ENCODE measurements at regions not wholly inside any gene's neighbourhood (a gene's known extent, or its start where the extent isn't known, plus 50 kb on each side); places are given as distances from the start of the nearest gene placed in this dataset.

GRCh38 chr11:10366568-10367331, 61.9 kb downstream of the ADM start:
- Histone ChIP-seq H2BK5ac (ENCODE audit: low read depth, low read length) (peak overlapping the region; percentile 82; the same call in 1 of the 2 replicates), H2BK20ac (ENCODE audit: low read length) (peak overlapping the region; percentile 84), H4K20me1 (replicated peaks in 1 of 2; ENCODE audit: control insufficient read depth in 1 of 2, insufficient read depth in 2 of 2, low read length in 2 of 2) (no peaks in the 10 kb centered on the region), H3K9me3 (ENCODE audit: insufficient read depth in 2 of 2, low read depth in 1 of 2, low read length in 1 of 2) (0 out of 4 replicates have a peak, but pooled peaks cover 0 to 3% of the 10 kb centered on the region in 2 experiments), H3K23ac (ENCODE audit: insufficient read length) (no peak overlapping the region), H3K4me3 (ENCODE audit: extremely low read depth in 1 of 4, insufficient read depth in 2 of 4, low read depth in 3 of 4, low read length in 4 of 4) (no peak overlapping the region), H2AK5ac (ENCODE audit: low read depth, low read length) (no peak overlapping the region), H4K91ac (replicated peaks; ENCODE audit: insufficient read length, low read length) (peak overlapping the region; percentile 85), H3K9ac (replicated peaks in 1 of 4; ENCODE audit: extremely low read depth in 1 of 4, low read depth in 3 of 4, low read length in 3 of 4) (no peak overlapping the region), H3K27ac (ENCODE audit: low read depth, low read length) (peak overlapping the region; percentile 4; the same call in 1 of the 2 replicates), H3K56ac (replicated peaks; ENCODE audit: insufficient read length, low read depth, low read length) (no peak overlapping the region), H2AFZ (ENCODE audit: low read length) (no peak overlapping the region), H3K36me3 (ENCODE audit: control insufficient read depth in 2 of 4, insufficient read depth in 4 of 4, low read length in 3 of 4) (no peaks in the 10 kb centered on the region), H2BK15ac (ENCODE audit: low read length) (0 out of 2 replicates have a peak overlapping the region, but pooled peaks have one; percentile 48), H3K27me3 (replicated peaks in 1 of 4; ENCODE audit: control insufficient read depth in 3 of 4, extremely low read depth in 1 of 4, insufficient read depth in 3 of 4, low read length in 3 of 4) (no peaks in the 10 kb centered on the region), H3K4me1 (replicated peaks in 1 of 4; ENCODE audit: control insufficient read depth in 3 of 4, insufficient read depth in 4 of 4, low read length in 3 of 4) (peaks cover 0 to 10% (median 1%) of the 10 kb centered on the region in 4 experiments; a peak in 3 of 7 replicates), H3K23me2 (ENCODE audit: low read depth, low read length) (no peaks in the 10 kb centered on the region), H3K18ac (ENCODE audit: extremely low read depth, low read length) (peak overlapping the region; percentile 93), H2BK12ac (ENCODE audit: low read depth, low read length) (peak overlapping the region; percentile 93; the same call in 1 of the 2 replicates), H2BK120ac (replicated peaks; ENCODE audit: low read depth, low read length) (peak overlapping the region; percentile 47), H3K4me2 (ENCODE audit: insufficient read depth in 1 of 2, low read depth in 2 of 2, low read length in 2 of 2) (no peak overlapping the region), H4K5ac (ENCODE audit: insufficient read length, low read depth, low read length) (no peak overlapping the region), H3K14ac (ENCODE audit: insufficient read length) (no peak overlapping the region), H3K4ac (replicated peaks; ENCODE audit: insufficient read length, low read depth, low read length) (no peak overlapping the region), H3K79me2 (ENCODE audit: control insufficient read depth in 1 of 2, insufficient read depth in 2 of 2, low read length in 2 of 2) (no peaks in the 10 kb centered on the region), H4K8ac (ENCODE audit: extremely low read depth, insufficient read depth, low read length) (no peak overlapping the region), H3K79me1 (ENCODE audit: low read depth, low read length) (no peaks in the 10 kb centered on the region)
- FAIRE-seq (peak; percentile 97), DNase-seq (ENCODE audit: low read depth in 1 of 2, low spot score in 2 of 2) (peak; percentile 87 to 90)
- ChIA-PET POLR2A (ENCODE audit: partially characterized antibody) (interaction anchor here (0.9 to 6.0 kb wide), 8 partner anchors 10 to 174 kb away, joined by 3 to 51 read pairs (median 4); partner anchors contain the start of genes ADM and RNF141), CTCF (ENCODE audit: partially characterized antibody) (interaction anchor here (0.6 to 7.1 kb wide), 48 partner anchors 8 to 606 kb away, joined by 3 to 97 read pairs (median 4); partner anchors contain the start of gene ADM)
- WGBS, 2 experiments (ENCODE audit: extremely low coverage in 1 of 2, insufficient coverage in 1 of 2, insufficient read length in 1 of 2, insufficient replicate concordance in 2 of 2, low coverage in 1 of 2, low lambda C conversion rate in 2 of 2, missing lambda C conversion rate in 1 of 2), result 50% methylated on average over 8 of the region's 8 CpGs; no CpG with 5 or more reads in 1 of the 2 experiments
- TF ChIP-seq BACH1 (IDR thresholded peaks at IDR 0.05; ENCODE audit: low read length), result no peak
- no peak for TF ChIP-seq CBX5 (IDR thresholded peaks at IDR 0.05; ENCODE audit: low read depth, low read length)
- no peak for TF ChIP-seq PHF8 (conservative IDR thresholded peaks at IDR 0.05; ENCODE audit: low read depth, low read length)
- peak; percentile 72 for TF ChIP-seq CHD2 (IDR thresholded peaks at IDR 0.05; ENCODE audit: low read length)
- TF ChIP-seq GABPA (IDR thresholded peaks at IDR 0.05; ENCODE audit: borderline replicate concordance, insufficient read depth, low read length), result no peak
- TF ChIP-seq SP1 (IDR thresholded peaks at IDR 0.05; ENCODE audit: low read depth, low read length), result 0 out of 2 replicates have a peak, but pooled peaks have one; percentile 49
- TF ChIP-seq JUN (IDR thresholded peaks at IDR 0.05; ENCODE audit: low read depth, low read length), result no peak
- TF ChIP-seq FOSL1 (IDR thresholded peaks at IDR 0.05; ENCODE audit: insufficient read depth, low read depth, low read length), result no peak
- no peak for TF ChIP-seq EZH2 (IDR thresholded peaks at IDR 0.05; ENCODE audit: low read depth, low read length, severe bottlenecking)
- no peak for TF ChIP-seq HDAC6 (IDR thresholded peaks at IDR 0.05; ENCODE audit: low read depth, low read length)
